ENCODE measurements at regions not wholly inside any gene's neighbourhood (a gene's known extent, or its start where the extent isn't known, plus 50 kb on each side); places are given as distances from the start of the nearest gene placed in this dataset.

DNA sequence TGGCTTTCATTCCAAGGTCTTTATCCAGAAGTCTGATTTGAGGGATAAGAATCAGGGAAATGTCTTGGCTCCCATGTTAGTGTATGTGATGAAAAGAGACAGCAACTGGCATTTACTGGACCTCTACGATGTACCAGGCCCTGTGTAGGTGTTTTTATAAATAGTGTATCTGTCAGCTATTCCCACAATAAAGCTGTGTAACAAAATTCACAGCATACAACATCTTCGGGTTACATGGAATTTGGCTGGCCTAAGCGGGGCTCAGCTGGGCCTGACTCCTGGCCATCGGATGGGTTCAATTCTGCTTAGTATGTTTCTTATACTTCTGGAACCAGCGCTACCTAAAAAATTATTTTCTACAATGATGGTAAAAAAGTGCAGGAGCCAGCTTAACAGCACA, 128.2 kb downstream of the SNX5 start:
- TF ChIP-seq, protein P1, sequence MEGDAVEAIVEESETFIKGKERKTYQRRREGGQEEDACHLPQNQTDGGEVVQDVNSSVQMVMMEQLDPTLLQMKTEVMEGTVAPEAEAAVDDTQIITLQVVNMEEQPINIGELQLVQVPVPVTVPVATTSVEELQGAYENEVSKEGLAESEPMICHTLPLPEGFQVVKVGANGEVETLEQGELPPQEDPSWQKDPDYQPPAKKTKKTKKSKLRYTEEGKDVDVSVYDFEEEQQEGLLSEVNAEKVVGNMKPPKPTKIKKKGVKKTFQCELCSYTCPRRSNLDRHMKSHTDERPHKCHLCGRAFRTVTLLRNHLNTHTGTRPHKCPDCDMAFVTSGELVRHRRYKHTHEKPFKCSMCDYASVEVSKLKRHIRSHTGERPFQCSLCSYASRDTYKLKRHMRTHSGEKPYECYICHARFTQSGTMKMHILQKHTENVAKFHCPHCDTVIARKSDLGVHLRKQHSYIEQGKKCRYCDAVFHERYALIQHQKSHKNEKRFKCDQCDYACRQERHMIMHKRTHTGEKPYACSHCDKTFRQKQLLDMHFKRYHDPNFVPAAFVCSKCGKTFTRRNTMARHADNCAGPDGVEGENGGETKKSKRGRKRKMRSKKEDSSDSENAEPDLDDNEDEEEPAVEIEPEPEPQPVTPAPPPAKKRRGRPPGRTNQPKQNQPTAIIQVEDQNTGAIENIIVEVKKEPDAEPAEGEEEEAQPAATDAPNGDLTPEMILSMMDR (IDR thresholded peaks at IDR 0.05 in 2 of 3, conservative IDR thresholded peaks at IDR 0.05 in 1 of 3; ENCODE audit: borderline replicate concordance in 1 of 3, insufficient read depth in 1 of 3, low read depth in 2 of 3, low read length in 2 of 3): no peak
- TF ChIP-seq, protein P2, sequence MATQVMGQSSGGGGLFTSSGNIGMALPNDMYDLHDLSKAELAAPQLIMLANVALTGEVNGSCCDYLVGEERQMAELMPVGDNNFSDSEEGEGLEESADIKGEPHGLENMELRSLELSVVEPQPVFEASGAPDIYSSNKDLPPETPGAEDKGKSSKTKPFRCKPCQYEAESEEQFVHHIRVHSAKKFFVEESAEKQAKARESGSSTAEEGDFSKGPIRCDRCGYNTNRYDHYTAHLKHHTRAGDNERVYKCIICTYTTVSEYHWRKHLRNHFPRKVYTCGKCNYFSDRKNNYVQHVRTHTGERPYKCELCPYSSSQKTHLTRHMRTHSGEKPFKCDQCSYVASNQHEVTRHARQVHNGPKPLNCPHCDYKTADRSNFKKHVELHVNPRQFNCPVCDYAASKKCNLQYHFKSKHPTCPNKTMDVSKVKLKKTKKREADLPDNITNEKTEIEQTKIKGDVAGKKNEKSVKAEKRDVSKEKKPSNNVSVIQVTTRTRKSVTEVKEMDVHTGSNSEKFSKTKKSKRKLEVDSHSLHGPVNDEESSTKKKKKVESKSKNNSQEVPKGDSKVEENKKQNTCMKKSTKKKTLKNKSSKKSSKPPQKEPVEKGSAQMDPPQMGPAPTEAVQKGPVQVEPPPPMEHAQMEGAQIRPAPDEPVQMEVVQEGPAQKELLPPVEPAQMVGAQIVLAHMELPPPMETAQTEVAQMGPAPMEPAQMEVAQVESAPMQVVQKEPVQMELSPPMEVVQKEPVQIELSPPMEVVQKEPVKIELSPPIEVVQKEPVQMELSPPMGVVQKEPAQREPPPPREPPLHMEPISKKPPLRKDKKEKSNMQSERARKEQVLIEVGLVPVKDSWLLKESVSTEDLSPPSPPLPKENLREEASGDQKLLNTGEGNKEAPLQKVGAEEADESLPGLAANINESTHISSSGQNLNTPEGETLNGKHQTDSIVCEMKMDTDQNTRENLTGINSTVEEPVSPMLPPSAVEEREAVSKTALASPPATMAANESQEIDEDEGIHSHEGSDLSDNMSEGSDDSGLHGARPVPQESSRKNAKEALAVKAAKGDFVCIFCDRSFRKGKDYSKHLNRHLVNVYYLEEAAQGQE (IDR thresholded peaks at IDR 0.05; ENCODE audit: low read depth): no peak
- TF ChIP-seq EZH2 (IDR thresholded peaks at IDR 0.05) (no peak), EZH2phosphoT487 (IDR thresholded peaks at IDR 0.05; ENCODE audit: borderline replicate concordance) (no peak), RAD21 (IDR thresholded peaks at IDR 0.05; ENCODE audit: low read depth) (no peak), POLR2A (IDR thresholded peaks at IDR 0.05; ENCODE audit: borderline replicate concordance, extremely low read depth, insufficient read depth, insufficient read length) (no peak), JUND (IDR thresholded peaks at IDR 0.05) (no peak), SRF (IDR thresholded peaks at IDR 0.05; ENCODE audit: low read depth) (no peak), ELF1 (IDR thresholded peaks at IDR 0.05; ENCODE audit: borderline replicate concordance, low read depth) (no peak), YY1 (IDR thresholded peaks at IDR 0.05; ENCODE audit: extremely low read depth, insufficient replicate concordance, low read depth, low read length) (no peak), CEBPB (IDR thresholded peaks at IDR 0.05; ENCODE audit: low read depth) (no peak), EGR1 (IDR thresholded peaks at IDR 0.05; ENCODE audit: low read depth) (no peak), SIN3A (IDR thresholded peaks at IDR 0.05; ENCODE audit: low read depth) (no peak)
- TF ChIP-seq, protein P3, sequence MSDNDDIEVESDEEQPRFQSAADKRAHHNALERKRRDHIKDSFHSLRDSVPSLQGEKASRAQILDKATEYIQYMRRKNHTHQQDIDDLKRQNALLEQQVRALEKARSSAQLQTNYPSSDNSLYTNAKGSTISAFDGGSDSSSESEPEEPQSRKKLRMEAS (IDR thresholded peaks at IDR 0.05): no peak

Measured in HCT116 (cell line).